ENCODE measurements at regions not wholly inside any gene's neighbourhood (a gene's known extent, or its start where the extent isn't known, plus 50 kb on each side); places are given as distances from the start of the nearest gene placed in this dataset.

GRCh38 chr20:63070771-63071540, 64.2 kb upstream of the BHLHE23 start:
- no peak for DNase-seq (ENCODE audit: low spot score)

- DNase-seq (ENCODE audit: low spot score): no peak
Measured at GRCh38 chr20:63070301-63070625, 63.5 kb upstream of the BHLHE23 start.

GRCh38 chr20:63068711-63069367, 62.1 kb upstream of the BHLHE23 start:
- no peak for DNase-seq (ENCODE audit: low spot score)

GRCh38 chr20:63067721-63068560, 61.2 kb upstream of the BHLHE23 start:
- DNase-seq (ENCODE audit: low spot score): no peak

- DNase-seq (ENCODE audit: low spot score): no peak
Measured at GRCh38 chr20:63067266-63067635, 60.5 kb upstream of the BHLHE23 start.

- DNase-seq (ENCODE audit: low spot score): no peak
Measured at GRCh38 chr20:63066506-63067265, 59.9 kb upstream of the BHLHE23 start.

- no peak for DNase-seq (ENCODE audit: low spot score)
Measured at GRCh38 chr20:63065911-63066310, 59.1 kb upstream of the BHLHE23 start.

- DNase-seq (ENCODE audit: low spot score): no peak
Measured at GRCh38 chr20:63064745-63065711, 58.3 kb upstream of the BHLHE23 start.

- DNase-seq (ENCODE audit: low spot score): no peak
Measured at GRCh38 chr20:63064310-63064709, 57.5 kb upstream of the BHLHE23 start.

- no peak for DNase-seq (ENCODE audit: low spot score)
Measured at GRCh38 chr20:63062188-63063140, 55.7 kb upstream of the BHLHE23 start.

- no peak for DNase-seq (ENCODE audit: low spot score)
Measured at GRCh38 chr20:63061771-63062100, 55.0 kb upstream of the BHLHE23 start.

GRCh38 chr20:63061051-63061770, 54.4 kb upstream of the BHLHE23 start:
- DNase-seq (ENCODE audit: low spot score): no peak

- DNase-seq (ENCODE audit: low spot score): peak; percentile 76
Measured at GRCh38 chr20:63060057-63060991, 53.6 kb upstream of the BHLHE23 start.

GRCh38 chr20:63059684-63060056, 52.9 kb upstream of the BHLHE23 start:
- no peak for DNase-seq (ENCODE audit: low spot score)

GRCh38 chr20:63058696-63059335, 52.1 kb upstream of the BHLHE23 start:
- DNase-seq (ENCODE audit: low spot score): no peak

GRCh38 chr20:63057171-63058117, 50.7 kb upstream of the BHLHE23 start:
- DNase-seq (ENCODE audit: low spot score): no peak

All from COLO829 (cell line).